HG02938 (cell line): ENCODE measurements at regions not wholly inside any gene's neighbourhood (a gene's known extent, or its start where the extent isn't known, plus 50 kb on each side); places are given as distances from the start of the nearest gene placed in this dataset.
"Not testable (repeated sequence)": the region's sequence is repeated elsewhere in the genome, so short reads cannot be mapped to it uniquely, and the experiment has no call there.

Source experiments
- ATAC-seq: cut with Tn5 transposase; IDR thresholded peaks from one replicate; pipeline ENCODE4 v1.9.1; 2021; ENCODE audit warnings: mild to moderate bottlenecking, moderate library complexity; ENCODE audit not compliant: unreplicated experiment

DNA sequence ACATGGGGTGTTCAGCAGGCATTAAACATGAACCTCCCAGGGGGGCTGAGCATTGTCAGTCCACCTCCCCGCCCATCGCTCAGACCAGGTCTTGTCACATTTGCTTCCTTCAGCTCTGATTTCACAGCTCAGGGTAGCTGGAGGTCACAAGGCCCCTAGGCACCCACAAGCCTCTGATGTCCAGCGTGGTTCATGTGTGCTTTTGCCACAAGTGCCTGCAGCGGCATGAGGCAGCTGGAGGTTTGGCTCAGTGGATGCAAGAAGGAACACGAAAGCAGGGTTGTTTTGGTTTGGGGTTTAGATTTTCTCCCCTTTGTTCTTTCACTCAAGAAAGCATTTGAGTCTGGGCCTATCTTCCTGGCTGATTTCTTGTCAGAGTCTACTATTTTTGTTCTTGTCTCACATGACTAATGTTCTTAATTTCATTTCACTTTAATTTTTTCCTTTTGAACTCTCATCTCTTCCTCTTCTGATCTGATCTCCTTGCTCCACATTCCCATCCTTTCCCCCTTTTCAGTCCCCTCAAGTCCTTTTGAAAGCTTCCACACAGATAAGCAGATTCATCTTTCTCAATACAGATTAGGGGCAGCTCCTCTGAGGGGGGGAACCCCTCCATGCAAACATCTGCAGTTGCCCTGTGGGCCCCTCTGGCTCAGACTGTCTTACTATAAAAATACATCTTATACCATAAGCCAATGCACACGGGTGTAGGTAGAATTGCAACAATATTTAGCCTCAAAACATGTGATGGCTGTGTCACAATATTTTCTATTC, 68.1 kb upstream of the CEP85L start:
- peak; percentile 54 for ATAC-seq

DNA sequence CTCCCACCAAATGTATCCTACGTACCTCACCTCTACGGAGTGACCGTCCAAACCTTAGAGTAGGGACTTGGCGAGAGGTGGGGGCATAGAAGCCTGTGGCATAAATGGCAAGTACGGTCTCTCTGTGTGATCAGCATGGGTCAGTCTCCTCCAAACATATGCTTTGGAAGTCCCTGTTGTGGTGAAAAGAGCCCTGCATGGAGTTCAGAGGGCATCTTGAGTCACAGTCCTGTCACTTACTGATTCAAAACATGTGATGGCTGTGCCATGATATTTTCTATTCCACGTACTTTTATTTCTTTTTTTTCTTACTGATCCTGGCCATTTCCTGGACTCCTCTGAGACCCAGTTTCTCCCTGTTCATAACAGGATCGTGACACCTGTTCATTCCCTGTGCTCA, 67.5 kb upstream of the CEP85L start:
- no peak for ATAC-seq

DNA sequence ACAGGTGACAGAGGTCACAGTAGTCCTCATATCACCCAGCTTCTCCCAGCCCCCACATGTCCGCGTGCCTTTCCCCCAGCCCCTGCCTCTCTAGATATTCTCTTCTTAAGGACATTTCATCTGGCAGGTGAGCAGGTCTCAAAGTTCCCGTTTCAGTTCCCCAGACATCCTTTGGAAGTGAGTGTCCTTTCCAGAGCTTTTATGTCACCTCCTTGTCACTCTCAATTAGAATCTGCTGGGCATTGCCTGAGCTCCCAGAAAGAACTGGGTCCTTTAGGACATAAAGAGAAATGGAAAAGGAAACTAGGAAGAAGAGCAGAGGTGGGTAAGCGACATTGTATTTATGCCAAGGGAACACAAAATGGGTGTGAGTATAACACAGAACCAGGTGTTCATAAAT, 66.9 kb upstream of the CEP85L start:
- ATAC-seq = no peak

- no peak for ATAC-seq
These were observed 65.7 kb upstream of the CEP85L start for GRCh38 chr6:118717106-118717505.

- not testable (repeated sequence) for ATAC-seq
These were observed 64.5 kb upstream of the CEP85L start for GRCh38 chr6:118715907-118716306.

DNA sequence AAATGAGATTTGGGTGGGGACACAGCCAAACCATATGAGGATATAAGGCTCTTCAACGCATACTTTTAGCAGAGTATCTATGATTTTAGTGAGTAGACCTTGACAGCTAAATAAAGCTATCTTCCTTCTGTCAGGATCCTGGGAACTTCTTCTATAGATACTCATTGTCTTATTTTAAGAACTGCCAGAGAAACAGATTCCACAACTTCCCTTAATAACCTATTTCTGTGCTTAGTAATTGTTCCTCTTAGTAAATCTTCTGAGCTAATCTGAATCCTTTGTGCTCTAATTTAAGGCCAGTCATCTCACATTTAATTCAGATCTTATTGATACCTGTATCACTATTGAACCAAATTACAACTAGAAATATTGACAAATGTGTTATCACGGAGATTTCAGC, 64.0 kb upstream of the CEP85L start:
- no peak for ATAC-seq

DNA sequence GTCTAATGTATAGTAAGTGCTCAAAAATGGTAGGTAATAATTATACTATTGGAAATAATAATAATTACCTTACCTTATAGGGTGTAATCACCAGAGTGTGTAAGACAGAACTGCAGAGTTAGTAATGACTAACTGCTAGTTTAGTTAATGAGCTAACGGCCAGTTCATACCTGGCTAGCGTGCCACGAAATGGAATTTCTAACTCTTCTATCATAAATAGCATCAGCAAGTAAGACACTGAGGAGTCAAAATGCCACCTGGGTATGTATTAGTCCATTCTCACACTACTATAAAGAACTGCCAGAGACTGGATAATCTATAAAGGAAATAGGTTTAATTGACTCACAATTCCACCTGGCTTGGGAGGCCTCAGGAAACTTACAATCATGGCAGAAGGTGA, 63.4 kb upstream of the CEP85L start:
- ATAC-seq = no peak

- ATAC-seq = no peak
These were observed 61.6 kb upstream of the CEP85L start for GRCh38 chr6:118712969-118713368.

DNA sequence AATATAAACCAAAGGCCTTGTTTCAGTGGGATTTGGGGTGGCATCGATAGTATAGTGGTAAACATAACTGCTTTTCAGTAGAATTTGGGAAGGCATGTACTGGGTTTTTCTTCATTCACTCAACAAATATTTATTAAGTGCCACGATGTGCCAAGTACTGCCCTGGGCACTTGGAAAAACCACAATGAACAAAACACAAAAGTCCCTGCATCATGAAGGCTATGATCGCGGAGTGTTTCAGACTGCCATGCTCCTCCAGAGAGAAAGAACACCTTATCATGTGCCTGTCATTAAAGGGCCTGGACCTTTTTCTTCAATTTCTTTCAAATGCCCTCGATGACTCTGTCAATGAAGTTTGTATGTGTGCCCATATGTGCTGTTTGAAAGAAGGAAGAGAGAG, 59.2 kb upstream of the CEP85L start:
- no peak for ATAC-seq

- peak; percentile 88 for ATAC-seq
These were observed 58.5 kb upstream of the CEP85L start for GRCh38 chr6:118709859-118710350.

GRCh38 chr6:118708744-118709143, 57.4 kb upstream of the CEP85L start:
- ATAC-seq = peak; percentile 16

DNA sequence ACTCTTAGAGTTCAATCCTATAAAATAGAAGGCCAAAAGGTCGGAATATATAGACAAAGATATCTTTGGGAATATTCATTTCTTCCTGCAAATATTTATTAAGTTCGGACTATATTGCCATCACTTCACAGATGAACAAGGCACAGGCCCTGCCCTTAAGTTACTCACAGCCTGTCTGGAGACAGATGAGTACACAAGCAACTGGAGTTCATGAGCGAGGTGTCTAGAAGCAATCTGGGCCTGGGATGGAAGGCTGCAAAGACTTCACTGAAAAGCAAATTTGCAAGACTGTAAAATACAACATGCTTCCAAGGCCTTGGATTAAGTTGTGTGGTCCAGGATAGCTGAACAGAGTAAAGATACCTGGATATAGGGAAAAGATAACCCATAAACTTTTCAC, 56.7 kb upstream of the CEP85L start:
- no peak for ATAC-seq

DNA sequence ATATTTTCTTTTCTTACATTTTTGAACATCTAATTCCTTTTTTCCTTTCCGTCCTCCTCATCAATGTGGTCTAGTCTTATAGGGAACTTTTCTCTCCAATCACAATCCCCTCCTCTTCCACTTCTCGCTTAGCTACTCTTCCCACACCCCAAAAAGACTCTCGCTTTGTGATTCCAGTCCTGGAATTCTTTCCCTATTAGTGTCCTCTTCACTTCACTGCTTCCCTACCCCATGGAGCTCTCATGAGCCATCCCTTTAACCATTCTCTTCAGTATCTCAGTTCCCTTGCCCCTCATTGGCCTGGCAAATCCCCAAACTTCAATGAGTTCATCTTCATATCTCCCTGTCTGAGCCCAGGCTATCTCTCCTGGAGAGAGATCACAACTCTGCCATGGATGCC, 55.3 kb upstream of the CEP85L start:
- ATAC-seq = no peak

DNA sequence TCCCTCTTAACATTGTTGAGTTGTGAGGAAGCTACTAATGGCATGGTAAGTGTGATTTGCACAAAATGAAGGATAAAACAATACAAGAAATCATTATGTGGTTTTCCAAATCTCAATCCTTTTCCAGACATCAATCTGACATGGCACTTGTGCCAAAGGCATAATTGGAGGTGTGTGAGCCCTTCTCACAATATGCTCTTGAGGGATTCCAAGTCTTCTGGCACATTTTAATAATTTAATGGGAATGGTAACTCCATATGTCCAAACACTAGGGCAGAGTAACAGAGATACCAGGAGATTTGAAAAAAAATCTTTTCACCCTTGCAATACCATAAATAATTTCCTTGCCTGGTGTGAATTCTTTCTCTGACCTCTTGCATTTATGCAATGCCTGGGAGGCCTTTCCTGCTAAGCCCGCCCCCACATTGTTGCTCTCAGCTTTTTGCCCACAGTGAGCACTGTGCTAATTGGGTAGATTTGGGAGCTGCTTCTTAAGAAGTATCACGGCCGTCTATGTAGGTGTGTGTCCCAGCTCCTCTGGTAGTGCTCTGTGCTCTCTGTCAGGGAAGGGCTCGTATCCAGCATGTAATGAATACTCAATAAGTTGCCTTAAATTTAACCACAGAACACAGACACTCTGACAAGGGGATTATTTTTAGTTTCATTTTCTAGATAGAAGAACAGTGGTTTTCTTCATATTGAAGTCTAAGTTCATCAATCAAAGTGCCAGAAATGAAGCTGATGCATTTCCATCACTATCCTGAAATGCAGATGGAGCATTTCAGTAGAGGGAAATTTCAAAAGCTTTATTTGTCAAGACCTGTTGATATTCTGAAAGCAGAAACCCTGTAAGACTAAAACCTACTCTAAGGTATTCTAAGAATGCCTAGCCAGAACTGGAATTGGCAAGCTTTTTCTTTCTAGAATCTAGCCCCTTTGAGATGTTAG, 54.4 kb upstream of the CEP85L start:
- peak; percentile 40 for ATAC-seq

DNA sequence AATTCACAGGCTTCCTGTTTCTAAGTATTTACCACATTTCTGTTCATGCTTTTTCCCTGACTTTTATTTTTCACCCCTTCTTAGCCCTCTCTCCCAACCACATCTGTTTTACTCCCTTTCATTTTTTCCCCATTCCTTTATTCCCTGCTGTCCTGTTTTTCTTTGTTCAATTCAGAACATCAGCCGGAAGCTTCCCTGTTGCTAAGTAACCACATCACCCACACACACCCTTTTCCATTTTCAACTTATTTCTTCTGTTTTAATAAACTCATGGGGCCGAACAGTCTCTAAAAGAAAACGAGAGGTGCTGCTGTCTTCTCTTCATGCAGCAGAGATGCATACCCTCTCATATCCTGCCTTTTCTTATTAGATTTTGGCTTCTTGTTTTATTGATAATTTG, 53.5 kb upstream of the CEP85L start:
- ATAC-seq = no peak

GRCh38 chr6:118701260-118701659, 49.9 kb upstream of the CEP85L start:
- not testable (repeated sequence) for ATAC-seq
